ENCODE measurements at regions not wholly inside any gene's neighbourhood (a gene's known extent, or its start where the extent isn't known, plus 50 kb on each side); places are given as distances from the start of the nearest gene placed in this dataset.

DNA sequence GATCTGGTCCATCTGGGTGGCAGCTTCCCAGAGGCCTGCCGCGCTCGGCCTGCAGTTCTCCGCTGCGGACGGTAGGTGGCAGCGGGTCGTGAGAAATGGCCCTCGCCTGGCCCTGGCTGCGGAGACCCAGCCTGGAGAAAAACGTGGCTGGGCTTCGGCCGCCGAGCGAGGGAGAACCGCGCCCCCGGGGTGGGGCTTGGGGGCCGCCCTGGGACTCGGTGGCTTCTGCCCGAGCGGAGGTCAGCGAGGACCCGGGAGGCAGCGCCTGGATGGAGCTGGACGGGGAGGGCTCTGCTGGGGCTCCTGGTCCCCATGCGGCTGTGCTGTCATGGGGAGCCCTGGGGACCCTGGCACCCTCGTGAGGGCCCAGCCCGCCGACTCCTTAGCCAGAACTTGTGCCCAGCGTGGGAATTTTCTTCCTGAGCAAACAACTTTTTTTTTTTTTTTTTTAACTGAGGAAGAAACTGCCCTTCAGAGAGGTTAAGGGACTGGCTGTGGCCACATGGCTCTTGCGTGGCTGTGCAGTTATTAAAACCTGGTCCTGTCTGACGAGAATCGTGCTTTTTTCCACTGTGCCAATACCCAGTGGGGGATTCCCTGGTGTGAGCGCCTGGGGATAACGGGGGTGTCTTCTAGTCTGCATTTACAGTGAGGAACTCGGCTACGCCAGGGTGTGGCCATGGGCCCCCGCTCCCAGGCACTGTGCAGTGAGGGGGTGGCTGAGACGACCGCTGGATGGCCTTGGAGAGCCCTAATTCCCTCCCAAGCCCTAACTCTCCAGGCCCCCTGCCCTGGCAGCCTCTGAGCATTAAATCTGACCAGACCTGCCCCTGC lies 535.6 kb downstream of the INSC start (continued):
- 0 out of 2 replicates have a peak, but pooled peaks have one; percentile 91 for TF ChIP-seq ZNF550 (CRISPR knock-in tag; IDR thresholded peaks at IDR 0.05; ENCODE audit: borderline replicate concordance)
- TF ChIP-seq, protein P1, sequence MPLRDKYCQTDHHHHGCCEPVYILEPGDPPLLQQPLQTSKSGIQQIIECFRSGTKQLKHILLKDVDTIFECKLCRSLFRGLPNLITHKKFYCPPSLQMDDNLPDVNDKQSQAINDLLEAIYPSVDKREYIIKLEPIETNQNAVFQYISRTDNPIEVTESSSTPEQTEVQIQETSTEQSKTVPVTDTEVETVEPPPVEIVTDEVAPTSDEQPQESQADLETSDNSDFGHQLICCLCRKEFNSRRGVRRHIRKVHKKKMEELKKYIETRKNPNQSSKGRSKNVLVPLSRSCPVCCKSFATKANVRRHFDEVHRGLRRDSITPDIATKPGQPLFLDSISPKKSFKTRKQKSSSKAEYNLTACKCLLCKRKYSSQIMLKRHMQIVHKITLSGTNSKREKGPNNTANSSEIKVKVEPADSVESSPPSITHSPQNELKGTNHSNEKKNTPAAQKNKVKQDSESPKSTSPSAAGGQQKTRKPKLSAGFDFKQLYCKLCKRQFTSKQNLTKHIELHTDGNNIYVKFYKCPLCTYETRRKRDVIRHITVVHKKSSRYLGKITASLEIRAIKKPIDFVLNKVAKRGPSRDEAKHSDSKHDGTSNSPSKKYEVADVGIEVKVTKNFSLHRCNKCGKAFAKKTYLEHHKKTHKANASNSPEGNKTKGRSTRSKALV (CRISPR knock-in tag; IDR thresholded peaks at IDR 0.05), result peak; percentile 82; the same call in 1 of the 2 replicates
- peak; percentile 66 for TF ChIP-seq ISL2 (CRISPR knock-in tag; IDR thresholded peaks at IDR 0.05)
- no peak for TF ChIP-seq MBD4 (IDR thresholded peaks at IDR 0.05; ENCODE audit: borderline replicate concordance, low read length)
- TF ChIP-seq, protein P2, sequence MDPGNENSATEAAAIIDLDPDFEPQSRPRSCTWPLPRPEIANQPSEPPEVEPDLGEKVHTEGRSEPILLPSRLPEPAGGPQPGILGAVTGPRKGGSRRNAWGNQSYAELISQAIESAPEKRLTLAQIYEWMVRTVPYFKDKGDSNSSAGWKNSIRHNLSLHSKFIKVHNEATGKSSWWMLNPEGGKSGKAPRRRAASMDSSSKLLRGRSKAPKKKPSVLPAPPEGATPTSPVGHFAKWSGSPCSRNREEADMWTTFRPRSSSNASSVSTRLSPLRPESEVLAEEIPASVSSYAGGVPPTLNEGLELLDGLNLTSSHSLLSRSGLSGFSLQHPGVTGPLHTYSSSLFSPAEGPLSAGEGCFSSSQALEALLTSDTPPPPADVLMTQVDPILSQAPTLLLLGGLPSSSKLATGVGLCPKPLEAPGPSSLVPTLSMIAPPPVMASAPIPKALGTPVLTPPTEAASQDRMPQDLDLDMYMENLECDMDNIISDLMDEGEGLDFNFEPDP (CRISPR knock-in tag; conservative IDR thresholded peaks at IDR 0.05), result no peak
- no peak for TF ChIP-seq HNRNPK (IDR thresholded peaks at IDR 0.05; ENCODE audit: low read depth, low read length, poor library complexity, severe bottlenecking)
- 0 out of 2 replicates have a peak, but pooled peaks have one; percentile 45 for TF ChIP-seq GZF1 (CRISPR knock-in tag; IDR thresholded peaks at IDR 0.05)
- peak; percentile 82 for TF ChIP-seq ATF2 (CRISPR knock-in tag; IDR thresholded peaks at IDR 0.05)
- no peak for TF ChIP-seq ZNF142 (CRISPR knock-in tag; IDR thresholded peaks at IDR 0.05)
- TF ChIP-seq PHF21A (CRISPR knock-in tag; IDR thresholded peaks at IDR 0.05), result peak; percentile 81
- TF ChIP-seq ATF7 (IDR thresholded peaks at IDR 0.05), result no peak
- TF ChIP-seq ATF7 (CRISPR knock-in tag; IDR thresholded peaks at IDR 0.05), result peak; percentile 30; the same call in 1 of the 2 replicates
- no peak for TF ChIP-seq MED13 (CRISPR knock-in tag; IDR thresholded peaks at IDR 0.05)
- TF ChIP-seq ZNF331 (CRISPR knock-in tag; IDR thresholded peaks at IDR 0.05), result peak; percentile 89
- no peak for TF ChIP-seq WIZ (CRISPR knock-in tag; IDR thresholded peaks at IDR 0.05)
- TF ChIP-seq NFYC (CRISPR knock-in tag; IDR thresholded peaks at IDR 0.05), result no peak
- peak; percentile 62; the same call in 1 of the 2 replicates for TF ChIP-seq MEF2D (CRISPR knock-in tag; IDR thresholded peaks at IDR 0.05)
- 0 out of 2 replicates have a peak, but pooled peaks have one; percentile 67 for TF ChIP-seq RELA (CRISPR knock-in tag; IDR thresholded peaks at IDR 0.05)
- peak; percentile 84; the same call in 1 of the 2 replicates for TF ChIP-seq MIER3 (CRISPR knock-in tag; IDR thresholded peaks at IDR 0.05; ENCODE audit: borderline replicate concordance)
- TF ChIP-seq MAFK (conservative IDR thresholded peaks at IDR 0.05 in 1 of 2, IDR thresholded peaks at IDR 0.05 in 1 of 2; ENCODE audit: low read length in 2 of 2), result no peak
